Glutamatergic neuron (in vitro differentiated cells): ENCODE measurements at regions not wholly inside any gene's neighbourhood (a gene's known extent, or its start where the extent isn't known, plus 50 kb on each side); places are given as distances from the start of the nearest gene placed in this dataset.

Experiments
- DNase-seq: peaks from one replicate; pipeline ENCODE4 v3.0.0; 2022
- H3K27ac Mint-ChIP-seq: one replicate; pipeline ENCODE4 v1.8.0; 2020; ENCODE audit warnings: mild to moderate bottlenecking, mixed read lengths, inconsistent platforms; ENCODE audit not compliant: unreplicated experiment
- H3K27me3 Mint-ChIP-seq: one replicate; pipeline ENCODE4 v1.8.0; 2020; ENCODE audit warnings: mild to moderate bottlenecking, moderate library complexity, mixed read lengths, inconsistent platforms; ENCODE audit not compliant: unreplicated experiment
- H3K36me3 Mint-ChIP-seq: one replicate; pipeline ENCODE4 v1.8.0; 2020; ENCODE audit warnings: mild to moderate bottlenecking, mixed read lengths, inconsistent platforms; ENCODE audit not compliant: unreplicated experiment
- H3K4me1 Mint-ChIP-seq: one replicate; pipeline ENCODE4 v1.8.0; 2020; ENCODE audit warnings: mild to moderate bottlenecking, low read depth, mixed read lengths, inconsistent platforms; ENCODE audit not compliant: unreplicated experiment
- H3K4me3 Mint-ChIP-seq: one replicate; pipeline ENCODE4 v1.8.0; 2020; ENCODE audit warnings: mild to moderate bottlenecking, mixed read lengths, inconsistent platforms; ENCODE audit not compliant: unreplicated experiment
- H3K9me3 Mint-ChIP-seq: one replicate; pipeline ENCODE4 v1.8.0; 2020; ENCODE audit warnings: mild to moderate bottlenecking, moderate library complexity, mixed read lengths, inconsistent platforms; ENCODE audit not compliant: unreplicated experiment
- CTCF ChIP-seq: fragments of 200-600 bp; sonication (generic); IDR thresholded peaks from one replicate; pipeline ENCODE4 v1.5.0; 2021; ENCODE audit not compliant: partially characterized antibody, unreplicated experiment

- Mint-ChIP-seq H3K27me3 (peaks cover 4% of the 10 kb centered on the region), H3K27ac (no peak overlapping the region)
These were observed 168.0 kb upstream of the IRX3 start for GRCh38 chr16:54454616-54455015.

DNA sequence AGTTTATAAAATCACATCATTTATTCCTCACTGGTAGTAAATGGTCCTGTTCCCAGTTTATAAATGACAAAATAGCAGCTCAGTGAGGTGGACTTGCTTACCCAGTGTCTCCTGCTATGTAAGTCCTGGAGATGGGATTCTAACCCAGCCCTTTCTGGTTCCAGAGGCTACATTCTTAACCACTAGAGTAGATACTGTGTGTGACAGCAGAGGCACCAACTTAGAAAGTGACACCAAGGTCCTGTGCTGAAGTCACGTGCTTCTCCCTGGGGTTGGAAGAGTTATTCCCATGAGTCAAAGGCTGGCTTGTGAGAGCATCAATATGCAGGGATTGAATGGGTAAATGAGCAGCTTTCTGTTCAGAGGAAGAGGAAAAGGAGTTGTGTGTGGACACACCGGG, 167.3 kb upstream of the IRX3 start:
- H3K36me3 Mint-ChIP-seq, result no peaks in the 10 kb centered on the region
- peaks cover 4% of the 10 kb centered on the region for H3K27me3 Mint-ChIP-seq
- DNase-seq, result no peak
- TF ChIP-seq CTCF, result no peak
- H3K4me1 Mint-ChIP-seq, result peaks cover 2% of the 10 kb centered on the region
- no peak overlapping the region for H3K27ac Mint-ChIP-seq
- H3K9me3 Mint-ChIP-seq, result no peaks in the 10 kb centered on the region
- H3K4me3 Mint-ChIP-seq, result no peak overlapping the region

More at GRCh38 chr16:54454616-54455015, 168.0 kb upstream of the IRX3 start:
- Mint-ChIP-seq H3K9me3 (no peaks in the 10 kb centered on the region), H3K4me1 (peaks cover 2% of the 10 kb centered on the region), H3K36me3 (no peaks in the 10 kb centered on the region), H3K4me3 (no peak overlapping the region)
- no peak for TF ChIP-seq CTCF
- DNase-seq, result no peak

- no peak for DNase-seq
- Mint-ChIP-seq H3K27ac (no peak overlapping the region), H3K9me3 (no peaks in the 10 kb centered on the region), H3K36me3 (no peaks in the 10 kb centered on the region), H3K4me3 (no peak overlapping the region), H3K27me3 (peaks cover 6% of the 10 kb centered on the region), H3K4me1 (no peaks in the 10 kb centered on the region)
- no peak for TF ChIP-seq CTCF
These were observed 161.2 kb upstream of the IRX3 start for GRCh38 chr16:54447576-54448440.

DNA sequence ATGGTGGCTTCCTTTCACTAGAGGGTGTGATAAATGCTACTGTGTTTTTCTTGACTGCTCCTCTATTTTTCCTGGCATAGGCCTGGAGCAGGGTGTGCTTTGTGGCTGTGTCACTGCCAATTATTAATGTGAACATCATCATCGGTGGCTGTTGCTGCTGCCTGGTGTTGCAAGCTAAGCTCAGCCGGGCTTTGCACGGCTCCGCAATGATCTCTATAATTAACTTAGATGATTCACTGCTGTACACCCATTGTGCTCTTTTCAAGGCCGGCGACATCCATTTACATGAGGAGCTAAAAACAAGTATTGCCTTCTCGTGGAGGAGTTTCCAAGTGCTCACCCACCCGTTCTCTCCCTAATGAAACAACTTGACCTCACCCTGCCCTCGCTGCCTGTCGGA, 160.1 kb upstream of the IRX3 start:
- H3K4me3 Mint-ChIP-seq, result no peak overlapping the region
- peaks cover 5% of the 10 kb centered on the region for H3K27me3 Mint-ChIP-seq
- no peak overlapping the region for H3K27ac Mint-ChIP-seq
- H3K4me1 Mint-ChIP-seq, result no peaks in the 10 kb centered on the region
- TF ChIP-seq CTCF, result no peak
- DNase-seq, result no peak
- H3K36me3 Mint-ChIP-seq, result no peaks in the 10 kb centered on the region
- H3K9me3 Mint-ChIP-seq, result no peaks in the 10 kb centered on the region

- no peak for DNase-seq
- Mint-ChIP-seq H3K36me3 (no peaks in the 10 kb centered on the region), H3K4me1 (no peaks in the 10 kb centered on the region), H3K4me3 (no peak overlapping the region), H3K27ac (no peak overlapping the region), H3K9me3 (no peaks in the 10 kb centered on the region), H3K27me3 (peaks cover 2% of the 10 kb centered on the region)
- no peak for TF ChIP-seq CTCF
These were observed 158.4 kb upstream of the IRX3 start for GRCh38 chr16:54444851-54445458.
